Astrocyte (in vitro differentiated cells and primary cell): ENCODE measurements at regions not wholly inside any gene's neighbourhood (a gene's known extent, or its start where the extent isn't known, plus 50 kb on each side); places are given as distances from the start of the nearest gene placed in this dataset.
"Not testable (repeated sequence)": the region's sequence is repeated elsewhere in the genome, so short reads cannot be mapped to it uniquely, and the experiment has no call there.

Experiments used
- DNase-seq: peaks from one replicate; pipeline ENCODE4 v3.0.0-alpha.2; 2010; ENCODE audit warnings: low read depth
- FAIRE-seq: peaks from 2 replicates; lab custom pipeline; 2011; peaks lifted over from hg19 to GRCh38; lab: Jason Lieb, UNC
- H2AFZ ChIP-seq: 2 replicates; pipeline ENCODE4 v1.6.0; 2012; ENCODE audit warnings: low read depth, low read length, inconsistent platforms
- H3K27ac ChIP-seq: 2 replicates; pipeline ENCODE4 v1.5.1; 2011; ENCODE audit warnings: low read depth, low read length, inconsistent platforms
- H3K27me3 ChIP-seq: 2 replicates; pipeline ENCODE4 v1.6.0; 2011; ENCODE audit warnings: low read length, inconsistent platforms; ENCODE audit not compliant: insufficient read depth
- H3K36me3 ChIP-seq: 2 replicates; pipeline ENCODE4 v1.5.1; 2011; ENCODE audit warnings: low read length, inconsistent platforms; ENCODE audit not compliant: insufficient read depth
- H3K4me1 ChIP-seq: 2 replicates; pipeline ENCODE4 v1.5.1; 2011; ENCODE audit warnings: low read length, inconsistent platforms; ENCODE audit not compliant: insufficient read depth
- H3K4me2 ChIP-seq: 2 replicates; pipeline ENCODE4 v1.6.0; 2012; ENCODE audit warnings: low read length, inconsistent platforms
- H3K4me3 ChIP-seq: 2 replicates; pipeline ENCODE4 v1.5.1; 2011; ENCODE audit warnings: low read depth, mild to moderate bottlenecking, low read length, inconsistent platforms; ENCODE audit not compliant: insufficient read depth
- H3K79me2 ChIP-seq: 2 replicates; pipeline ENCODE4 v1.6.0; 2012; ENCODE audit warnings: mild to moderate bottlenecking, low read length, inconsistent platforms; ENCODE audit not compliant: insufficient read depth
- H3K9ac ChIP-seq: 2 replicates; pipeline ENCODE4 v1.6.0; 2012; ENCODE audit warnings: mild to moderate bottlenecking, low read length, inconsistent platforms
- H3K9me3 ChIP-seq: 2 replicates; pipeline ENCODE4 v1.5.1; 2012; ENCODE audit warnings: low read depth, mild to moderate bottlenecking, low read length, inconsistent platforms; ENCODE audit not compliant: insufficient read depth
- H4K20me1 ChIP-seq: 2 replicates; pipeline ENCODE4 v1.6.0; 2012; ENCODE audit warnings: low read length, inconsistent platforms; ENCODE audit not compliant: insufficient read depth
- H3K27ac Mint-ChIP-seq: one replicate; pipeline ENCODE4 v1.8.0; 2021; ENCODE audit warnings: mild to moderate bottlenecking, mixed read lengths; ENCODE audit not compliant: unreplicated experiment
- H3K27me3 Mint-ChIP-seq: one replicate; pipeline ENCODE4 v1.8.0; 2021; ENCODE audit warnings: low read depth, mixed read lengths; ENCODE audit not compliant: unreplicated experiment
- H3K36me3 Mint-ChIP-seq: one replicate; pipeline ENCODE4 v1.8.0; 2021; ENCODE audit warnings: low read depth, mixed read lengths; ENCODE audit not compliant: unreplicated experiment
- H3K4me1 Mint-ChIP-seq: one replicate; pipeline ENCODE4 v1.8.0; 2021; ENCODE audit warnings: low read depth, mixed read lengths; ENCODE audit not compliant: unreplicated experiment
- H3K4me3 Mint-ChIP-seq: one replicate; pipeline ENCODE4 v1.8.0; 2021; ENCODE audit warnings: mild to moderate bottlenecking, moderate library complexity, mixed read lengths; ENCODE audit not compliant: unreplicated experiment
- H3K9me3 Mint-ChIP-seq: one replicate; pipeline ENCODE4 v1.8.0; 2021; ENCODE audit warnings: mild to moderate bottlenecking, mixed read lengths; ENCODE audit not compliant: unreplicated experiment
- EZH2 ChIP-seq: IDR thresholded peaks from 2 replicates; pipeline ENCODE4 v1.6.1; 2012; ENCODE audit warnings: mild to moderate bottlenecking, low read length, inconsistent platforms; ENCODE audit not compliant: insufficient read depth
- TF ChIP-seq, protein P1 (sequence below): IDR thresholded peaks from 2 replicates; pipeline ENCODE4 v1.5.1; 2011; ENCODE audit warnings: low read depth, mild to moderate bottlenecking, inconsistent platforms, low read length, moderate library complexity; ENCODE audit not compliant: insufficient read depth

DNA sequence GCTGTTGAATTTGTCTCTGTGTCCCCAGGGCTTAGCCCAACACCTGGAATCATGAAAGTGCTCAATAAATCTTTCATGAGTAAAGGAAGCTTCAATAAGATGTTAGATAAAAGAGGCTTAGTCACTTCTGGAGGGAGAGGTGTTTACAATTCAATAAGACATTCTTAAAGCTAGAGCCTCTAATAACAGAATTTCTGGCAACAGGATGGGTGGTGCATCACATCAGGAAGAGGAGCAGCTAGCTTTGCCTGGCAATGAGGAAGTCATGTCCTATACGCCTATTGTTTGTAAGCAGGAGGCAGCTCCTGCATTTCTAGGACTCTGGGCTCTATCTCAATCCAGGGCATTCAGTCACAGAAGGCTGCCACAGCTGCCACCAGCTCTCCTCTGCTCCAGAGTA is 638.5 kb downstream of the EPM2A start:
- Histone ChIP-seq H4K20me1 (no peaks in the 10 kb centered on the region), H3K27me3 (no peaks in the 10 kb centered on the region), H3K4me1 (no peaks in the 10 kb centered on the region), H3K4me3 (no peak overlapping the region), H2AFZ (no peak overlapping the region), H3K36me3 (no peaks in the 10 kb centered on the region), H3K9me3 (no peaks in the 10 kb centered on the region), H3K79me2 (no peaks in the 10 kb centered on the region), H3K4me2 (no peak overlapping the region), H3K27ac (no peak overlapping the region), H3K9ac (no peak overlapping the region)
- Mint-ChIP-seq H3K4me3 (no peak overlapping the region), H3K27ac (no peak overlapping the region), H3K4me1 (no peaks in the 10 kb centered on the region), H3K9me3 (peaks cover 15% of the 10 kb centered on the region), H3K36me3 (no peaks in the 10 kb centered on the region), H3K27me3 (no peaks in the 10 kb centered on the region)
- DNase-seq (no peak), FAIRE-seq (no peak)
- TF ChIP-seq, protein P1, sequence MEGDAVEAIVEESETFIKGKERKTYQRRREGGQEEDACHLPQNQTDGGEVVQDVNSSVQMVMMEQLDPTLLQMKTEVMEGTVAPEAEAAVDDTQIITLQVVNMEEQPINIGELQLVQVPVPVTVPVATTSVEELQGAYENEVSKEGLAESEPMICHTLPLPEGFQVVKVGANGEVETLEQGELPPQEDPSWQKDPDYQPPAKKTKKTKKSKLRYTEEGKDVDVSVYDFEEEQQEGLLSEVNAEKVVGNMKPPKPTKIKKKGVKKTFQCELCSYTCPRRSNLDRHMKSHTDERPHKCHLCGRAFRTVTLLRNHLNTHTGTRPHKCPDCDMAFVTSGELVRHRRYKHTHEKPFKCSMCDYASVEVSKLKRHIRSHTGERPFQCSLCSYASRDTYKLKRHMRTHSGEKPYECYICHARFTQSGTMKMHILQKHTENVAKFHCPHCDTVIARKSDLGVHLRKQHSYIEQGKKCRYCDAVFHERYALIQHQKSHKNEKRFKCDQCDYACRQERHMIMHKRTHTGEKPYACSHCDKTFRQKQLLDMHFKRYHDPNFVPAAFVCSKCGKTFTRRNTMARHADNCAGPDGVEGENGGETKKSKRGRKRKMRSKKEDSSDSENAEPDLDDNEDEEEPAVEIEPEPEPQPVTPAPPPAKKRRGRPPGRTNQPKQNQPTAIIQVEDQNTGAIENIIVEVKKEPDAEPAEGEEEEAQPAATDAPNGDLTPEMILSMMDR: no peak
- no peak for TF ChIP-seq EZH2

DNA sequence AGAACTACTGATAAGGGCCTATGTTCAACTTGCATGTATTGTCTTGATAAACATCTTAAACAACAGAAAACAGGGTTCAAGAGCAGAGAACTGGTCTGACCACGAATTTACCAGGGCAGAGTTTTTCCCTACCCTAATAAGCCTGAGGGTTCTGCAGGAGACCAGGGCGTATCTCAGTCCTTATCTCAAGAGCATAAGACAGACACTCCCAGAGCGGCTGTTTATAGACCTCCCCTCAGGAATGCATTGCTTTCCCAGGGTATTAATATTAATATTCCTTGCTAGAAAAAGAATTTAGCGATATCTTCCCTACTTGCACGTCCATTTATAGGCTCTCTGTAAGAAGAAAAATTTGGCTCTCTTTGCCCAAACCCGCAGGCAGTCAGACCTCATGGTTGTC is 637.2 kb downstream of the EPM2A start:
- not testable (repeated sequence) for H3K27ac ChIP-seq, H3K36me3 ChIP-seq, H4K20me1 ChIP-seq, H2AFZ ChIP-seq, H3K4me1 ChIP-seq, DNase-seq, H3K27ac Mint-ChIP-seq, H3K9ac ChIP-seq, H3K79me2 ChIP-seq, H3K4me3 ChIP-seq, H3K9me3 ChIP-seq, H3K4me2 ChIP-seq, H3K27me3 ChIP-seq, H3K4me1 Mint-ChIP-seq, FAIRE-seq, H3K27me3 Mint-ChIP-seq, H3K4me3 Mint-ChIP-seq, H3K36me3 Mint-ChIP-seq
- H3K9me3 Mint-ChIP-seq: peaks cover 15% of the 10 kb centered on the region

DNA sequence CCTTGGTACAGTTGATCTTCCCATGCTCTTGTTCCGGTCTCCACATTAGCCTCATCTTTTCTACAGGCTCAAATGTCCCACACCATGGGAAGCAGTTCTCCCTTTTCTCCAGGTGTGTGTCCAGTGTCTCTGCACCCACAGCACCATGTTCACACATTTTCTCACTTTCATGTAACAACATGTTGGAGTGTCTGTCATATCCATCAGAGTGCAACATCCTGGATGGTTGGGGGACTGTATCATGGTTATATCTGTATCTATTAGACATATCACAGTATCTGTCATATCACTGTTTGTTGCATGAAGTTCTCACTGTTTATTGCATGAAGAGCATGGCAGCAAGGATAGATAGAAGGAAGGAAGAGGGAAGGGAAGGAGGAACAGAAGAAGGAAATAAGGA is 635.6 kb downstream of the EPM2A start:
- H3K4me3 Mint-ChIP-seq: no peak overlapping the region
- no peaks in the 10 kb centered on the region for H3K9me3 ChIP-seq
- no peak overlapping the region for H3K27ac Mint-ChIP-seq
- H3K9me3 Mint-ChIP-seq: peaks cover 15% of the 10 kb centered on the region
- H3K4me1 Mint-ChIP-seq: no peaks in the 10 kb centered on the region
- no peaks in the 10 kb centered on the region for H3K27me3 ChIP-seq
- H3K27ac ChIP-seq: no peak overlapping the region
- H3K36me3 ChIP-seq: no peaks in the 10 kb centered on the region
- no peak for DNase-seq
- FAIRE-seq: no peak
- H3K4me1 ChIP-seq: no peaks in the 10 kb centered on the region
- TF ChIP-seq, protein P1: no peak
- H3K36me3 Mint-ChIP-seq: no peaks in the 10 kb centered on the region
- H3K9ac ChIP-seq: no peak overlapping the region
- no peaks in the 10 kb centered on the region for H4K20me1 ChIP-seq
- no peaks in the 10 kb centered on the region for H3K79me2 ChIP-seq
- H3K4me3 ChIP-seq: no peak overlapping the region
- no peak overlapping the region for H2AFZ ChIP-seq
- H3K4me2 ChIP-seq: no peak overlapping the region
- no peaks in the 10 kb centered on the region for H3K27me3 Mint-ChIP-seq
